ENCODE measurements at regions not wholly inside any gene's neighbourhood (a gene's known extent, or its start where the extent isn't known, plus 50 kb on each side); places are given as distances from the start of the nearest gene placed in this dataset.

GRCh38 chr2:121043061-121043826 is 241.8 kb downstream of the TFCP2L1 start:
- no peaks in the 10 kb centered on the region for H4K20me1 ChIP-seq (ENCODE audit: insufficient read depth)
- TF ChIP-seq MXI1 (conservative IDR thresholded peaks at IDR 0.05; ENCODE audit: poor library complexity, severe bottlenecking) (no peak), REST (IDR thresholded peaks at IDR 0.05; ENCODE audit: borderline replicate concordance) (no peak), RAD21 (conservative IDR thresholded peaks at IDR 0.05) (no peak), EZH2 (IDR thresholded peaks at IDR 0.05; ENCODE audit: borderline replicate concordance, insufficient read depth, low read length, poor library complexity, severe bottlenecking) (no peak)
- H2AFZ ChIP-seq (ENCODE audit: low read depth, low read length): no peak overlapping the region
- H3K36me3 ChIP-seq (ENCODE audit: insufficient read depth, low read length): no peaks in the 10 kb centered on the region
- no peak overlapping the region for H3K4me2 ChIP-seq (ENCODE audit: low read length)
- H3F3A ChIP-seq (ENCODE audit: insufficient read depth, low read length, poor library complexity, severe bottlenecking): no peaks in the 10 kb centered on the region
- H3K27ac ChIP-seq (ENCODE audit: low read length): no peak overlapping the region
- no peaks in the 10 kb centered on the region for H3K27me3 ChIP-seq (ENCODE audit: insufficient read depth, low read depth, low read length)
- no peaks in the 10 kb centered on the region for H3K9me3 ChIP-seq (ENCODE audit: low read length)
- no peak overlapping the region for H3K9ac ChIP-seq (ENCODE audit: low read length)
- H3K79me2 ChIP-seq (replicated peaks; ENCODE audit: insufficient read depth, low read length): no peaks in the 10 kb centered on the region
- H3K4me3 ChIP-seq (ENCODE audit: low read length): no peak overlapping the region
- H3K9me2 ChIP-seq (ENCODE audit: insufficient read depth, low read length): no peaks in the 10 kb centered on the region

- H3K79me2 ChIP-seq (replicated peaks; ENCODE audit: insufficient read depth, low read length): no peaks in the 10 kb centered on the region
- no peaks in the 10 kb centered on the region for H4K20me1 ChIP-seq (ENCODE audit: insufficient read depth)
- H3K9ac ChIP-seq (ENCODE audit: low read length): no peak overlapping the region
- no peaks in the 10 kb centered on the region for H3F3A ChIP-seq (ENCODE audit: insufficient read depth, low read length, poor library complexity, severe bottlenecking)
- no peaks in the 10 kb centered on the region for H3K9me2 ChIP-seq (ENCODE audit: insufficient read depth, low read length)
- H3K4me3 ChIP-seq (ENCODE audit: low read length): no peak overlapping the region
- H3K27ac ChIP-seq (ENCODE audit: low read length): no peak overlapping the region
- no peaks in the 10 kb centered on the region for H3K27me3 ChIP-seq (ENCODE audit: insufficient read depth, low read depth, low read length)
- no peak for TF ChIP-seq EZH2 (IDR thresholded peaks at IDR 0.05; ENCODE audit: borderline replicate concordance, insufficient read depth, low read length, poor library complexity, severe bottlenecking)
- TF ChIP-seq SMC3 (conservative IDR thresholded peaks at IDR 0.05; ENCODE audit: poor library complexity): no peak
- TF ChIP-seq REST (IDR thresholded peaks at IDR 0.05; ENCODE audit: borderline replicate concordance): no peak
- TF ChIP-seq CTCF (IDR thresholded peaks at IDR 0.05; ENCODE audit: poor library complexity, severe bottlenecking): no peak
- no peak for TF ChIP-seq MXI1 (conservative IDR thresholded peaks at IDR 0.05; ENCODE audit: poor library complexity, severe bottlenecking)
- no peak for TF ChIP-seq RAD21 (conservative IDR thresholded peaks at IDR 0.05)
- no peak for TF ChIP-seq EP300 (conservative IDR thresholded peaks at IDR 0.05; ENCODE audit: poor library complexity, severe bottlenecking)
- TF ChIP-seq POLR2AphosphoS5 (IDR thresholded peaks at IDR 0.05): no peak
- no peak for TF ChIP-seq TAF1 (IDR thresholded peaks at IDR 0.05; ENCODE audit: low read depth)
- no peaks in the 10 kb centered on the region for H3K36me3 ChIP-seq (ENCODE audit: insufficient read depth, low read length)
- H2AFZ ChIP-seq (ENCODE audit: low read depth, low read length): no peak overlapping the region
- no peaks in the 10 kb centered on the region for H3K9me3 ChIP-seq (ENCODE audit: low read length)
- H3K4me2 ChIP-seq (ENCODE audit: low read length): no peak overlapping the region
These were observed 241.2 kb downstream of the TFCP2L1 start for GRCh38 chr2:121043827-121044222.

Data from neural cell (in vitro differentiated cells).